A673 (cell line): ENCODE measurements at regions not wholly inside any gene's neighbourhood (a gene's known extent, or its start where the extent isn't known, plus 50 kb on each side); places are given as distances from the start of the nearest gene placed in this dataset.

Experiments used
- CTCF ChIP-seq: fragments of 300-800, 200-600 bp; sonication (generic); conservative IDR thresholded peaks from 2 replicates; pipeline ENCODE4 v1.5.1; 2017; ENCODE audit warnings: low read depth, mild to moderate bottlenecking, antibody characterized with exemption, low read length, moderate library complexity, mixed read lengths
- EZH2 ChIP-seq: fragments of 200-600 bp; sonication (generic); IDR thresholded peaks from 2 replicates; pipeline ENCODE4 v1.6.1; 2017; ENCODE audit warnings: borderline replicate concordance, low read depth, mild to moderate bottlenecking, mixed read lengths, antibody characterized with exemption, low read length; ENCODE audit not compliant: poor library complexity, severe bottlenecking

DNA sequence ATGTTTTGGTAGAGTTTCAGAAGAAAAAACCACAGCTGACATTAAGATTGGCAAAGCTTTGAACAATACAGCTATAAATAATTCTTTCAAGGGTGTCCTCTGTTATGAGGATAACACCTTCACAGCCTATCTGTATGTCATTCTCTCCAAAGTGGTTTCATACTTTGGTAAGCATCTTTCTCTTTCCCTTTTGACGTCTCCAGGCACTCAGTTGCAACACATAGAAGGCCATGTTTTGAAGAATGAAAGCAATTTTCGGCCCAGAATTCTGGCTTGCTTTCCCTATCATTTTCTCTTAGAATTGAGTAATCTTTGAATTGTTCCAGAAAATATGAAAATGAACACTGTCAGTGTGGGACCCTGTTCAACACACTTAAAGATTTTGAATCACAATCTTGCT lies 200.0 kb upstream of the CBLB start:
- TF ChIP-seq CTCF (no peak), EZH2 (no peak)
